H9 (cell line): ENCODE measurements at regions not wholly inside any gene's neighbourhood (a gene's known extent, or its start where the extent isn't known, plus 50 kb on each side); places are given as distances from the start of the nearest gene placed in this dataset.

Experiments used
- DNase-seq: peaks from one replicate; pipeline ENCODE4 v3.0.0-alpha.2; 2017
- H2AFZ ChIP-seq: one replicate; pipeline ENCODE4 v1.6.1; 2013; ENCODE audit warnings: mild to moderate bottlenecking, low read length, control low read depth, moderate library complexity
- H2AK5ac ChIP-seq: 2 replicates; pipeline ENCODE4 v1.6.1; 2013; ENCODE audit warnings: low read length, control low read depth, mixed read lengths; ENCODE audit not compliant: insufficient read length
- H2BK120ac ChIP-seq: one replicate; pipeline ENCODE4 v1.6.1; 2013; ENCODE audit warnings: low read depth, mild to moderate bottlenecking, low read length, control low read depth, inconsistent platforms; ENCODE audit not compliant: poor library complexity, severe bottlenecking
- H2BK12ac ChIP-seq: 2 replicates; pipeline ENCODE4 v1.6.1; 2013; ENCODE audit warnings: low read length, control low read depth, mixed read lengths, low read depth; ENCODE audit not compliant: insufficient read length
- H2BK15ac ChIP-seq: 2 replicates; pipeline ENCODE4 v1.6.1; 2013; ENCODE audit warnings: low read depth, low read length, control low read depth
- H2BK20ac ChIP-seq: one replicate; pipeline ENCODE4 v1.6.1; 2013; ENCODE audit warnings: low read depth, mild to moderate bottlenecking, low read length, control low read depth, inconsistent platforms; ENCODE audit not compliant: poor library complexity, severe bottlenecking
- H2BK5ac ChIP-seq: 2 replicates; pipeline ENCODE4 v1.6.1; 2013; ENCODE audit warnings: low read length, control low read depth, mixed read lengths; ENCODE audit not compliant: insufficient read length
- H3K14ac ChIP-seq: 2 replicates; pipeline ENCODE4 v1.6.1; 2013; ENCODE audit warnings: low read length, control low read depth; ENCODE audit not compliant: insufficient read depth
- H3K18ac ChIP-seq: 2 replicates; pipeline ENCODE4 v1.6.1; 2013; ENCODE audit warnings: low read depth, mild to moderate bottlenecking, mixed read lengths, low read length, control low read depth; ENCODE audit not compliant: insufficient read length
- H3K23ac ChIP-seq: 2 replicates; pipeline ENCODE4 v1.6.1; 2013; ENCODE audit warnings: low read length, control low read depth, mixed read lengths, low read depth; ENCODE audit not compliant: insufficient read length
- H3K23me2 ChIP-seq: 2 replicates; pipeline ENCODE4 v1.6.1; 2013; ENCODE audit warnings: low read depth, mild to moderate bottlenecking, mixed read lengths, low read length, control low read depth; ENCODE audit not compliant: insufficient read length, poor library complexity, severe bottlenecking
- H3K27ac ChIP-seq: 2 replicates; pipeline ENCODE4 v1.5.1; 2013; ENCODE audit warnings: low read length, control low read depth, mixed read lengths, low read depth; ENCODE audit not compliant: insufficient read length
- H3K27me3 ChIP-seq: 2 replicates; pipeline ENCODE4 v1.6.1; 2013; ENCODE audit warnings: low read length, control low read depth, inconsistent platforms; ENCODE audit not compliant: insufficient read depth
- H3K4ac ChIP-seq: 2 replicates; pipeline ENCODE4 v1.6.1; 2013; ENCODE audit warnings: low read depth, mild to moderate bottlenecking, control low read depth, inconsistent platforms, low read length, moderate library complexity
- H3K4me1 ChIP-seq: 2 replicates; pipeline ENCODE4 v1.6.1; 2013; ENCODE audit warnings: low read length, control low read depth, inconsistent platforms; ENCODE audit not compliant: insufficient read depth
- H3K4me2 ChIP-seq: 2 replicates; pipeline ENCODE4 v1.6.1; 2013; ENCODE audit warnings: low read length, control low read depth, mixed read lengths; ENCODE audit not compliant: insufficient read length, insufficient read depth
- H3K56ac ChIP-seq: 2 replicates; pipeline ENCODE4 v1.6.1; 2013; ENCODE audit warnings: low read depth, mild to moderate bottlenecking, mixed read lengths, low read length, control low read depth; ENCODE audit not compliant: insufficient read length
- H3K79me1 ChIP-seq: 2 replicates; pipeline ENCODE4 v1.6.1; 2013; ENCODE audit warnings: low read depth, mild to moderate bottlenecking, moderate library complexity, low read length, control low read depth, inconsistent platforms; ENCODE audit not compliant: insufficient read depth, poor library complexity, severe bottlenecking
- H3K79me2 ChIP-seq: 2 replicates; pipeline ENCODE4 v1.6.1; 2013; ENCODE audit warnings: low read length, control low read depth, inconsistent platforms; ENCODE audit not compliant: insufficient read depth
- H3K9ac ChIP-seq: 2 replicates; pipeline ENCODE4 v1.6.1; 2013; ENCODE audit warnings: low read length, control low read depth, mixed read lengths; ENCODE audit not compliant: insufficient read length; ENCODE audit errors: extremely low read depth
- H3K9me3 ChIP-seq: one replicate; pipeline ENCODE4 v1.6.1; 2013; ENCODE audit warnings: low read depth, low read length, inconsistent platforms; ENCODE audit not compliant: control insufficient read depth
- H3T11ph ChIP-seq: one replicate; pipeline ENCODE4 v1.6.1; 2013; ENCODE audit warnings: mild to moderate bottlenecking, low read length, control low read depth, inconsistent platforms
- H4K20me1 ChIP-seq: one replicate; pipeline ENCODE4 v1.6.1; 2013; ENCODE audit not compliant: control insufficient read depth, insufficient read length, insufficient read depth
- H4K5ac ChIP-seq: 2 replicates; pipeline ENCODE4 v1.6.1; 2013; ENCODE audit warnings: low read depth, mild to moderate bottlenecking, mixed read lengths, low read length, control low read depth; ENCODE audit not compliant: insufficient read length
- H4K8ac ChIP-seq: replicated peaks from 2 replicates; pipeline ENCODE4 v1.6.1; 2013; ENCODE audit warnings: low read length, control low read depth, mixed read lengths, low read depth; ENCODE audit not compliant: insufficient read length
- H4K91ac ChIP-seq: 2 replicates; pipeline ENCODE4 v1.6.1; 2013; ENCODE audit warnings: low read depth, mild to moderate bottlenecking, moderate library complexity, mixed read lengths, low read length, control low read depth; ENCODE audit not compliant: insufficient read length
- H3K27ac Mint-ChIP-seq, 3 experiments: 2 replicates in 2 of 3; 3 replicates in 1 of 3; pipeline ENCODE4 v1.8.0; 2020 to 2021; ENCODE audit warnings: mixed read lengths in 3 of 3, mild to moderate bottlenecking in 1 of 3, moderate library complexity in 1 of 3
- H3K27me3 Mint-ChIP-seq: 2 replicates; pipeline ENCODE4 v1.8.0; 2021; ENCODE audit warnings: low read depth, mild to moderate bottlenecking, moderate library complexity, mixed read lengths
- H3K36me3 Mint-ChIP-seq, 3 experiments: 2 replicates in 2 of 3; 3 replicates in 1 of 3; pipeline ENCODE4 v1.8.0; 2020 to 2021; ENCODE audit warnings: low read depth in 3 of 3, mixed read lengths in 3 of 3; ENCODE audit not compliant: insufficient read depth in 1 of 3
- H3K4me1 Mint-ChIP-seq, 2 experiments: 2 replicates each; pipeline ENCODE4 v1.8.0; 2020; ENCODE audit warnings: mixed read lengths in 2 of 2
- H3K4me3 Mint-ChIP-seq, 2 experiments: 2 replicates in 1 of 2; 3 replicates in 1 of 2; pipeline ENCODE4 v1.8.0; 2020 to 2021; ENCODE audit warnings: mild to moderate bottlenecking in 2 of 2, mixed read lengths in 2 of 2, moderate library complexity in 1 of 2
- H3K9me3 Mint-ChIP-seq, 2 experiments: 2 replicates in 1 of 2; 3 replicates in 1 of 2; pipeline ENCODE4 v1.8.0; 2020; ENCODE audit warnings: mild to moderate bottlenecking in 2 of 2, mixed read lengths in 2 of 2, moderate library complexity in 1 of 2
- CTCF ChIP-seq: fragments of 200-600 bp; sonication (generic); conservative IDR thresholded peaks from 3 replicates; pipeline ENCODE4 v1.8.0; 2021; ENCODE audit warnings: antibody characterized with exemption, mild to moderate bottlenecking
- WGBS: extraction: QIAGEN DNeasy Blood & Tissue Kit; methylation state at CpG from one replicate; pipeline ENCODE4 v1.1.7; 2013; ENCODE audit warnings: missing lambda C conversion rate, low lambda C conversion rate, mixed read lengths; ENCODE audit not compliant: insufficient read length; ENCODE audit errors: extremely low coverage; 5-methylcytosine and 5-hydroxymethylcytosine counted together

GRCh38 chr5:142484821-142485387 is 160.1 kb upstream of the SPRY4 start:
- Histone ChIP-seq H2AK5ac (no peak overlapping the region), H3K27ac (no peak overlapping the region), H3K23me2 (no peaks in the 10 kb centered on the region), H3K4me1 (no peaks in the 10 kb centered on the region), H3K27me3 (no peaks in the 10 kb centered on the region), H3K4me2 (no peak overlapping the region), H2BK5ac (no peak overlapping the region), H2BK15ac (no peak overlapping the region), H3K9ac (no peak overlapping the region), H4K20me1 (no peaks in the 10 kb centered on the region), H3K23ac (no peak overlapping the region), H4K8ac (no peak overlapping the region), H4K91ac (no peak overlapping the region), H3K18ac (no peak overlapping the region), H2AFZ (no peak overlapping the region), H2BK20ac (no peak overlapping the region), H3K9me3 (no peaks in the 10 kb centered on the region), H2BK12ac (no peak overlapping the region), H3K14ac (no peak overlapping the region), H3K4ac (no peak overlapping the region), H3K79me2 (no peaks in the 10 kb centered on the region), H3K79me1 (no peaks in the 10 kb centered on the region), H4K5ac (no peak overlapping the region), H2BK120ac (no peak overlapping the region), H3K56ac (no peak overlapping the region), H3T11ph (no peak overlapping the region)
- H3K27ac Mint-ChIP-seq = peak overlapping the region in 1 of 3 experiments; percentile 78; a peak in 1 of 7 replicates
- H3K9me3 Mint-ChIP-seq = peaks cover 2 to 11% of the 10 kb centered on the region in 2 experiments; a peak in 4 of 5 replicates
- TF ChIP-seq CTCF = no peak
- DNase-seq = no peak
- H3K36me3 Mint-ChIP-seq = peaks cover 0 to 11% (median 7%) of the 10 kb centered on the region in 3 experiments; a peak in 5 of 7 replicates
- WGBS = no CpG with 5 or more reads among the region's 2 CpGs
- no peaks in the 10 kb centered on the region; a peak in 1 of 4 replicates for H3K4me1 Mint-ChIP-seq
- H3K4me3 Mint-ChIP-seq = no peak overlapping the region
- peaks cover 2% of the 10 kb centered on the region; the same call in 1 of the 2 replicates for H3K27me3 Mint-ChIP-seq
